NCI-H2196 treated with DMSO at 0.1 percent for 48 hours (cell line): ENCODE measurements at regions not wholly inside any gene's neighbourhood (a gene's known extent, or its start where the extent isn't known, plus 50 kb on each side); places are given as distances from the start of the nearest gene placed in this dataset.

Experiments
- DNase-seq: peaks from one replicate; lab custom pipeline; 2025; ENCODE audit not compliant: unreplicated experiment; lab: John Stamatoyannopoulos, UW

DNA sequence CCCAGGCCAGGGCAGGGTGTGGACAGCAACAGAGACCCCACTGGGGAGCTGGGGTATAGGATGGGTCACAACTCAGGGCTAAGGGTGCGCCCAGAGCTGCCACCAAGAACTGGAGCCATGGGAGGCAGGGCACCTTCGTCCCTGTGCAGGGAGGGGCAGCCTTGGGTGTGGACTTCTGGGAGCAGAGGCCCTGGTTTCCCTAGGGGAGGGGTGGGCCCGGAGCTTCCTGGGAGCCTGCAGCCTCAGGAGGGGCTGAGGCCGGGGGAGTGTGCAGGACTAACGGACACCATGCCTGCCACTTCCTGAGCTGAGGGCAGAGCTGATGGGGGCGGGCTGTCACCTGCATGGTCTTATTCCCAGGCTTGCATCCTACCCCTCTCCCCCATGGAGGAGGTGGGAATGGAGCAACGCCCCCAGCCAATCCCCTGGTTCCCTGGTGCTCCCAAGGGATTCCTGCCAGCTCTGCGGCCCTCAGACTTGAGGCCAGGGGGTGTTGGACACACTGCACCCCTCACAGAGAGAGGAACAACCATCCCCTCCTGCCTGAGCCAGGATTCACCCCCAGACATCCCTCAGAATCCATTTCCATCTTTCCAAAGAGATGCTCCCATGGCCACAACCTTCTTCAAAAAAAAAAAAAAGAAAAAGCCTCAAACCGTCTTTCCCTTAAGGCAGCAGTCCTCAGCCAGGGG, 225.7 kb downstream of the CTTN start:
- DNase-seq: no peak

DNA sequence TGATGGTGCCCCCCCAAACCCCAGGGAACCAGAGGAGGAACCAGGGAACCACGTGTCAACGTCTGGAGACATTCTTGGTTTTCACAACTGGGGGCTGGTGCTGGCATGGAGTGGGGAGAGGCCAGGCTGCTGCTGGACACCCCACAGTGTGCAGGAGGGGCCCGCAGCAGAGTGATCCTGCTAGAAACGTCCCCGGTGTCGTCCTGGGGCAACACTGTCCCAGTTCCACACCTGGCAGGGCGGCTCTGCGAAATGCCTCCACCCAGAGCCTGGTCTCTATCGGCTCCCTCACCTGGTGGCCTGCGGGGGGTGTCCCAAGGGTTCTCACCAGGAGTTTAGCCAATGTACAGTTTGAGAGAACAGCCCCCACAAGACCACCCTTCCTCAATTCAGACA, 226.3 kb downstream of the CTTN start:
- no peak for DNase-seq

DNA sequence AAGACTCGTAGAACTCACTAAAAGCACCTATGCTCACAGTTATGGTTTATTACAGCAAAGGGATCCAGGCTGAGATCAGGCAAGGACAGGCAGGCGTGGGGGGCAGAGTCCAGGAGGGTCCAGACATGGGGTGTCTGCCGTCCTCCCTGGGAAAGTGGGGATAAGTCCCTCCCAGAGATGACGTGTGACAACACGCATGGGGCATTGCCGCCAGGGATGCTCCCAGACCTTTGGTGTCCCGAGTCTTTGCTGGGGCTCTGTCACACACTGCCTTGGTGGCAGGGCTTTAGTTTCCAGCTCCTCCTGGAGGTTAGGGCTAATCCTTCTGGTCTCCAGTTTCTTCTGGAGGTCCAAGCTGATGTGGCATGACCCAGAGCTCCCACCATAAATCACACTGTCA, 226.7 kb downstream of the CTTN start:
- DNase-seq: no peak

DNA sequence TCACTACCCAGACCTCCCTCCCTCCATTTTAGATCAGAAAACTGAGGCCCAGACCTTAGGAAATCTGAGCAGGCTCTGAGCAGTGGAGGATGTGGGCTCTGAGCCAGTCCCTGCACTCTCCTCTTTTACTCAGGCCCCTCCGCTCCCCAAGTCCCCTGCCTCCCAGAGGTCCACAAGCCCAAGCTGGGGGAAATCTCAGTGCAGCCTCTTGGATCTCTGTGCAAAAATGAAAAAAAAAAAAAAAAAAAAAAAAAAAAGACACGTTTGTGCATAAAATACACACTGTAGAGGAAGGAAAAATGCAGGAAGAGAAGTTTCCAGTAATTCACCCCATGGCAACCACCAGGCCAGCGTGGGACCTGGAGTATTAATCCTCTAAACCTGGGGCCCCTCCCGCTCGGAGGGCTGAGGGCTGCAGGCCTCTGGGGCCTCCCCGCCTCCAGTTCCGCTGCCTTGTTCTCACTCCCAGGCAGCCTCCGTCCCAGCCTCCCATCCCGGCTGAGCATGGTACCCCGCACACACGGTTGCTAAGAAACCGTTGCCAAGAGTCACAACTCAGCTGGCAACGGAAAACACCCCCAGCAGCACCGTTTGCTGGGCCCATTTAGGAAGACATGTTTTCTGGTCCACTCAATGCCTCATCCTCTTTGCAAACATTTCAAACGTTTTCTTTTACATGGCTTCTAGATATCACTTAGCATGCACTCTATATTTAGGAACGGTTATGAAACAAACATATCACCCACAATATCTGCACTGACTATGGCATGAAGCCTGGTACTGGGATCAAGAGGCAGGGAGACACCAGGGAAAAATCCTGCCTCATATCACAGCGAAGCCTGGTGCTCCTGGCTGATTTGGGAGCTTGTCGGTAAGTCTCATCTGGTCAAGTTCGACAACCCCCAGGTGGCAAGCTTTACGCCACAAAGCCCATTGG, 227.5 kb downstream of the CTTN start:
- no peak for DNase-seq

GRCh38 chr11:70627219-70627618, 228.9 kb downstream of the CTTN start:
- no peak for DNase-seq

- DNase-seq: no peak
These were observed 230.0 kb downstream of the CTTN start for GRCh38 chr11:70628176-70628854.

DNA sequence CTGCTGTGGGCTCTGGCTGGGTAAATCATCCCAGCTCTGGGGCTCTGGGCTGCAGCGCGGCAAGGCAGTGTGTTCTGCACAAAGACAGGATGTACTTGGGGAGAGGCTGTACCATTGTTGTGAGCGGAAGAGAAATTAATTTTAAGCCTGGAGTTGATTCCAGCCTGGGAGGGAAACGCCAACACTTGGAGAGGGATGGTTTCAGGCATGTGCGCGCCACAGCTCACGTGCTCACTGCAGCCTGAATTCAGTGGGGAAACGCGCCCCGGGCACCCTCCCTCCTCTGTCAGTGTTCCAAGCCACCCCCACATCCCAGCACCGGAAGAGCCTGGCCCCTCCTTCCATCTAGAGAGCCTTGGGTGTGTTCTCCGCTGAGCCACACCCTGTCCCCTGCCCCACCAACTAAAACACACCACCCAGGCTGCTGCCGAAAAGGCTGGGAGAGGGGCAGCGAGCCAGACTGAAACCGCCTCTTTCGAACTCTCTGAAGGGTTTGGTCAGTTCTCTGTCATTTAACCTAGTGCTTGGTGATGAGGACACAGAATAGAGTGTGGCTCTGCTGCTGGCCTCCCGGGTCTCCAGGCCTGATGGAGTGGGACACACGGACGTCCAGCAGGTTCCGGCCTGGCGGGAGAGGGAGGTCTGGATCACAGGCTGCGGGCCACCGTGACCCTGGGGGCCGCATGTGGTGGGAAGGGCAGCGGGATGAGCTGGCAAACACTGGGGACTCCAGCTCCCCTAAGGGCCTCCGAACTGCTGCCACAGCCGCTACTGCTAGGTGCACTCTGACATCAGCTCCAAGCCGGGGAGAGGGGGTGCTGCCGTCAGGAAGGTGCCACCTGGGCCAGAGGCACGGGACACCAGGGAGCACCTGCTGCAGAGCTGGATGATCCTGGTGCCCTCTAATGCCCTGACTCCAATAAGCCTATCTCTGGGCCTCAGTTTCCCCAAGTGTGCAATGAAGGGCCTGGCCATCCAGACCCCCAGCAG, 230.8 kb downstream of the CTTN start:
- DNase-seq: no peak

GRCh38 chr11:70630068-70630467, 231.7 kb downstream of the CTTN start:
- DNase-seq: no peak

DNA sequence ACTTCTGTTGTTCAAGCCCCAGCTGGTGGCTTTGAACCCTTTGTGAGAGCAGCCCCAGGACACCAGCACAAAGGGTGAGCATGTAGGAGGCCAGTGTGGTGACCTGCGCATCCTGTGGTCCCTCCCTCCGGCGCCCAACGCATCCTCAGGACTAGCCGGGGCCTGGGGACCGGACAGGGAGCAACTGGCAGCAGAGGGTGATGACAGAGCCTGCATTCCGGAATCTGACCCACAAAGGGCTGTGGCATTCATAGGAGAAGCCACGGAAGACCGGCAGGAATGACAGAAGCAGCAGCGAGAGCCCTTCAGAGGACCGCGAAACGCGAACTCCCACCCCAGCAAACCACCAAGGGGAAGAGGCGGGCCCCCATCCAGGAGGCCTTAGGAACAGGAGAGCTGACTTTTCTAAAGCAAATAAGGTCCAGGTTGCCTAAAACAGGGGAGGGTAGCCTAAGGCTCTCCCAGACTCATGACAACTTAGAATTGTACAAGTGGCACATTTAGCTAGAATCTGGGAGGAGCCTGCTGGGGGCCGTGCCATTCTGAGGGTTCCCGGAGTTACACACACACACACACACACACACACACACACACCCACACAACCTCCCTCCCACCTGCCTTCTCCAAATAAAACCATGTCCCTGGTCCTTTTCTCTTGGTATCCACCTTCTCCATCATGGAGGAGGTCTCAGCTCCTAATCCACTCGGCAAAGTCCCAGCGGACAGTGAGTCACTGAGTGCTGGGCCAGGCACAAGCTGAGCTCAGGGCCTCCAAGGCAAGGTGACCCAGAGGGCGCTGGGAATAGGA, 232.7 kb downstream of the CTTN start:
- no peak for DNase-seq

GRCh38 chr11:70631624-70632047, 233.3 kb downstream of the CTTN start:
- no peak for DNase-seq

DNA sequence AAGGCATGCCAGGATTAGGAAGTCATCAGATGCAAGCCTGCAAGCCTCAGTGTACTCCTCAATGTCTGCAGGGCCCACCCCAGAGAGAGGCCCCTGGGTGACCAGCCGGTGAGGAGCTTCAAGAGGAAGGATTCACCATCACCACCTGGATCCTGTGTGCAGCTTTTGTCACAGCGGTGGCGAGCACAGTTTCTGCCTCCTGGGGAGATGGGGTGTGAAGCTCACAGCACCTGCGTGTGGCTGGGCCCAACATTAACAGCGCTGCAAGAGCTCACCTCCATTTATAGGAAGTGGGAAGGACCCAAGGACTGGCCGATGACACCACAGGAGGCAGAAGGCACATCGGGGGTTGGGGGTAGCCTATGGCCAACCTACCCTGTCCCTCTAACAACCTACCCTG, 235.3 kb downstream of the CTTN start:
- no peak for DNase-seq

GRCh38 chr11:70636659-70637058, 238.3 kb downstream of the CTTN start:
- DNase-seq: no peak

- DNase-seq: no peak
These were observed 239.0 kb downstream of the CTTN start for GRCh38 chr11:70637186-70637800.

GRCh38 chr11:70637949-70638583, 239.7 kb downstream of the CTTN start:
- no peak for DNase-seq

- DNase-seq: no peak
These were observed 242.1 kb downstream of the CTTN start for GRCh38 chr11:70640408-70640807.

DNA sequence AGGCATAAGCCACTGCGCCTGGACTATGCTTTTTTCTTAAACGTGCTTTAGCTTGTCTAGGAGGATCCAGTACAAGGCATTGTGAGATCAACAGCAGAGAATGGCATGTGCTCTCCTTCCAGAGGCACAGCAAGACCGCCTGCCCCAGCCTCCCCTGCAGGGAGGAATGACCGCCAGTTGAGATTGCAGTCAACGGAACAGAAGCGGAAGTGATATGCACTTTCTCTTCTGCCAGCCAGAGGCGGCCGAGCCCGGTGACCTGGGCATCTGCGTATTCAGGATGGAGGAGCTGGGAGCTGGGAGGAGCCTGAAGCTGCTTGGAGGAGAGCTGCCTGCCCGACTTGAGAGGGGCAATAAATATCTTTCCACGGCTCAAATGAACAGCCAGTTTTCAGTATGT, 243.0 kb downstream of the CTTN start:
- DNase-seq: no peak

GRCh38 chr11:70642266-70642665, 243.9 kb downstream of the CTTN start:
- no peak for DNase-seq

GRCh38 chr11:70643642-70644041, 245.3 kb downstream of the CTTN start:
- DNase-seq: no peak
